ENCODE measurements at regions not wholly inside any gene's neighbourhood (a gene's known extent, or its start where the extent isn't known, plus 50 kb on each side); places are given as distances from the start of the nearest gene placed in this dataset.

- no peak overlapping the region for H3K4me3 ChIP-seq (ENCODE audit: severe bottlenecking)
- ATAC-seq (ENCODE audit: low read depth) (no peak), DNase-seq (ENCODE audit: low spot score) (no peak)
- H3K9me3 ChIP-seq (ENCODE audit: severe bottlenecking): no peaks in the 10 kb centered on the region
- no peak for TF ChIP-seq CTCF (IDR thresholded peaks at IDR 0.05; ENCODE audit: poor library complexity, severe bottlenecking)
- H3K27me3 ChIP-seq (ENCODE audit: insufficient read depth, poor library complexity, severe bottlenecking): peaks cover 6% of the 10 kb centered on the region
- no peak overlapping the region for H3K27ac ChIP-seq (ENCODE audit: poor library complexity, severe bottlenecking)
- no peaks in the 10 kb centered on the region for H3K4me1 ChIP-seq (ENCODE audit: insufficient read depth, poor library complexity, severe bottlenecking)
- H3K36me3 ChIP-seq (ENCODE audit: low read depth): no peaks in the 10 kb centered on the region
Measured at GRCh38 chr11:101401245-101401644, 182.6 kb downstream of the TRPC6 start.

GRCh38 chr11:101397979-101398378 lies 185.8 kb downstream of the TRPC6 start:
- no peak overlapping the region for H3K4me3 ChIP-seq (ENCODE audit: severe bottlenecking)
- no peak for ATAC-seq (ENCODE audit: low read depth)
- no peaks in the 10 kb centered on the region for H3K4me1 ChIP-seq (ENCODE audit: insufficient read depth, poor library complexity, severe bottlenecking)
- DNase-seq (ENCODE audit: low spot score): no peak
- H3K27me3 ChIP-seq (ENCODE audit: insufficient read depth, poor library complexity, severe bottlenecking): peaks cover 6% of the 10 kb centered on the region
- no peaks in the 10 kb centered on the region for H3K36me3 ChIP-seq (ENCODE audit: low read depth)
- no peak overlapping the region for H3K27ac ChIP-seq (ENCODE audit: poor library complexity, severe bottlenecking)
- TF ChIP-seq CTCF (IDR thresholded peaks at IDR 0.05; ENCODE audit: poor library complexity, severe bottlenecking): no peak
- H3K9me3 ChIP-seq (ENCODE audit: severe bottlenecking): no peaks in the 10 kb centered on the region

DNA sequence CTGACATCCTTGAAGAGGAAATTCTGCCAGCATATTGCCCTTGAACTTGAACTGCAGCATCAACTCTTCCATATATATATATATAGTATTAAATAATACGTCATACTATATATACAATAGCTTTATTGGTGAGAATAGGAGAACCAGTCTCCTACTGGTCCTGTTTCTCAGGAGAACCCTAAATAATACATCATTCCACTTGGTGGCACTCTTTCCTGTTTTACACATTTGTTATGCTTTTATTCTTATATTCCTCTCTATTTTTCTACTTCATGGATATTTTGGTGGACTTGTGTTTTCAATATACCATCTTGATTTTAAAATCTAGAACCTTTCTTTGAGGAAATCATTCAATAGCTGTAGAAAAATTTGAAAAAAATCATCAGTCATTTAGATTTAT lies 193.3 kb downstream of the TRPC6 start:
- Histone ChIP-seq H3K4me3 (ENCODE audit: severe bottlenecking) (no peak overlapping the region), H3K27ac (ENCODE audit: poor library complexity, severe bottlenecking) (no peak overlapping the region), H3K4me1 (ENCODE audit: insufficient read depth, poor library complexity, severe bottlenecking) (no peaks in the 10 kb centered on the region), H3K27me3 (ENCODE audit: insufficient read depth, poor library complexity, severe bottlenecking) (peaks cover 3% of the 10 kb centered on the region), H3K9me3 (ENCODE audit: severe bottlenecking) (no peaks in the 10 kb centered on the region), H3K36me3 (ENCODE audit: low read depth) (no peaks in the 10 kb centered on the region)
- DNase-seq (ENCODE audit: low spot score) (no peak), ATAC-seq (ENCODE audit: low read depth) (0 out of 3 replicates have a peak, but pooled peaks have one; percentile 36)
- peak; percentile 51 for TF ChIP-seq CTCF (IDR thresholded peaks at IDR 0.05; ENCODE audit: poor library complexity, severe bottlenecking)

- Histone ChIP-seq H3K9me3 (ENCODE audit: severe bottlenecking) (no peaks in the 10 kb centered on the region), H3K36me3 (ENCODE audit: low read depth) (no peaks in the 10 kb centered on the region), H3K4me1 (ENCODE audit: insufficient read depth, poor library complexity, severe bottlenecking) (no peaks in the 10 kb centered on the region), H3K27ac (ENCODE audit: poor library complexity, severe bottlenecking) (no peak overlapping the region), H3K4me3 (ENCODE audit: severe bottlenecking) (no peak overlapping the region), H3K27me3 (ENCODE audit: insufficient read depth, poor library complexity, severe bottlenecking) (peaks cover 9% of the 10 kb centered on the region)
- ATAC-seq (ENCODE audit: low read depth) (no peak), DNase-seq (ENCODE audit: low spot score) (no peak)
- TF ChIP-seq CTCF (IDR thresholded peaks at IDR 0.05; ENCODE audit: poor library complexity, severe bottlenecking): no peak
Measured at GRCh38 chr11:101369835-101370234, 214.0 kb downstream of the TRPC6 start.

DNA sequence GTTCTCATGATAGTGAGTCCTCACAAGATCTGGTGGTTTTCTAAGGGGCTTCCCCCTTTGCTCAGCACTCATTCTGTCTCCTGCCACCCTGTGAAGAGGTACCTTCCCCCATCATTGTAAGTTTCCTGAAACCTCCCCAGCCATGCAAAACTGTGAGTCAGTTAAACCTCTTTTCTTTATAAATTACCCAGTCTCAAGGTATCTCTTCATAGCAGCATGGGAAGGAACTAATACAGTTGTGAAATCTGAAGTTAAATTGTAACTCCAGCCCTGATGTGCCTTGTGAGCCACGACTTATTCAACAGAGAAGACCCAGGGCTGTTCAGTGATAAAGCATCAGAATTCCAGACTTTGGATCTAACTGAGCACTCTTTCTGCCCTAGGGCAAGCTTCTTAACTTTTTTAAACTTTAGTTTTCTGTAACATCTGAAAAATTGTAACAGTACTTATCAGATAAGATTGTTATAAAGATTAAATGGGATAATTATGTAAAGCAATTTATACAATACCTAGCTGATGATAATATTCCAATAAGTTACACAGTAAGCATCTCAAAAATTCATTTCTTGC lies 220.0 kb downstream of the TRPC6 start:
- Histone ChIP-seq H3K27ac (ENCODE audit: poor library complexity, severe bottlenecking) (no peak overlapping the region), H3K27me3 (ENCODE audit: insufficient read depth, poor library complexity, severe bottlenecking) (peaks cover 9% of the 10 kb centered on the region), H3K36me3 (ENCODE audit: low read depth) (no peaks in the 10 kb centered on the region), H3K4me3 (ENCODE audit: severe bottlenecking) (no peak overlapping the region), H3K4me1 (ENCODE audit: insufficient read depth, poor library complexity, severe bottlenecking) (no peaks in the 10 kb centered on the region), H3K9me3 (ENCODE audit: severe bottlenecking) (no peaks in the 10 kb centered on the region)
- TF ChIP-seq CTCF (IDR thresholded peaks at IDR 0.05; ENCODE audit: poor library complexity, severe bottlenecking): no peak
- DNase-seq (ENCODE audit: low spot score) (no peak), ATAC-seq (ENCODE audit: low read depth) (no peak)

Data from RWPE2 (cell line).